ENCODE measurements at regions not wholly inside any gene's neighbourhood (a gene's known extent, or its start where the extent isn't known, plus 50 kb on each side); places are given as distances from the start of the nearest gene placed in this dataset.

DNA sequence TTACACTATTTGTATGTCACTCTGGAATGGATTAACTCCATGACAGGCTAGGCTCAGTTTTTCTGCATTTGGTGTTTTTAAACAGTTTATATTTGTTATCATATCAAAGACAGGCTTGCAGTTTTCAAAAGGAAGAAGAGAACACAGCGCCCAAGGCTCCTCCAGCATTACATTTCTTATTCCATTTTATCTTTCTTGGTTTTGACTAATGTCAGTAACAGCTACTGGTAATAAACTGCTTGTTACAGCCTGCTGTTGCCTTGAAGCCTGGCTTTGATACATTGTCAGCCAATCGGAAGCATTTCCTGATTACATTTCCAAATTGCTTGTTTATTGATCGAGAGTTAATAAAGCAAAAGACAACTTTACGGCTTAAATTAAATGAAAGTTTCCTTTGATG lies 166.0 kb upstream of the MDFIC start:
- no peak for DNase-seq (ENCODE audit: low read depth)

DNA sequence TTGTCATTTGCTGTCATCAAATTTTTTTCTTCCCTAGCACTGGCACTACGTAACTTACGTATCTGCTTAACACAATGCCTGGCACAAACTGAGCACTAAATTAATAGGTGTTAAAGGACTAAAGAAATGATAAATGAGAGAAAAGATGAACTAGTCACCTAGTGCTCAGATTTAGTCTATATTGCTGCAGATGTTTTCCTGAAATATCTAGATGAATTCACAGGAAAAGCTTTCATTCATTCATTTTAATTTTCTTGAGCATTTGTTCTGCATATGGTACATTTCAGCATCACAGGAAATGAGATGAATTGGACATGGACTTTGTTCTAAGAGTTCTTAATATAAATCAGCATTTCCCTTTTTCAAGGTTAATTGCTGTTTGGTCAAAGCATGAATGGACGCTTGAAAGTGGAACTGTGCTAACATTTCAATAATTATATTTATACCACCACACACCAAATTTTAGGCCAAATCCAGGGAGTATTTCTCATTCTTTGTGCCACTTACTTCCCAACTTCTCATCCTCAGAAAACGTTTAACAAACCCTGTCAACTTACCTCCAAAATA lies 163.2 kb upstream of the MDFIC start:
- no peak for DNase-seq (ENCODE audit: low read depth)

GRCh38 chr7:114759347-114760062 lies 162.4 kb upstream of the MDFIC start:
- DNase-seq (ENCODE audit: low read depth), result no peak

- DNase-seq (ENCODE audit: low read depth), result no peak
Measured at GRCh38 chr7:114760477-114760876, 161.4 kb upstream of the MDFIC start.

DNA sequence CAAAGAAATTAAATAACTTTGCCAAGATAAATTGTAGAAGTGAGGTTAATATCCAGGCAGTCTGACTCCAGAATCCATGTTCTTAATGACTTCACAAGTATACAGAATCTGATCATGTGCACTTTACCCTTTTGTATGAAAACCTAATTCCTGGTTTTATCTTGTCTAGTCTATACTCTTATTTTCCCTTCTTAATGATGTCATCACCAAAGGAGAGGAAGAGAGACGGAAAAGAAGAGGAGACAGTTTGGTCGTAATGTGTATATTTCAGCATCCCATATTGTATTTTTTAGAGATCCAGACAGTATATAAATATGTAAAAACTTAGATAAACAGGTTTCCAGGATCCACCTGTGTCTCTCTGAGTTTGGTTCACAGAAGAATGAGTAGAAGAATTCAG lies 159.9 kb upstream of the MDFIC start:
- no peak for DNase-seq (ENCODE audit: low read depth)

DNA sequence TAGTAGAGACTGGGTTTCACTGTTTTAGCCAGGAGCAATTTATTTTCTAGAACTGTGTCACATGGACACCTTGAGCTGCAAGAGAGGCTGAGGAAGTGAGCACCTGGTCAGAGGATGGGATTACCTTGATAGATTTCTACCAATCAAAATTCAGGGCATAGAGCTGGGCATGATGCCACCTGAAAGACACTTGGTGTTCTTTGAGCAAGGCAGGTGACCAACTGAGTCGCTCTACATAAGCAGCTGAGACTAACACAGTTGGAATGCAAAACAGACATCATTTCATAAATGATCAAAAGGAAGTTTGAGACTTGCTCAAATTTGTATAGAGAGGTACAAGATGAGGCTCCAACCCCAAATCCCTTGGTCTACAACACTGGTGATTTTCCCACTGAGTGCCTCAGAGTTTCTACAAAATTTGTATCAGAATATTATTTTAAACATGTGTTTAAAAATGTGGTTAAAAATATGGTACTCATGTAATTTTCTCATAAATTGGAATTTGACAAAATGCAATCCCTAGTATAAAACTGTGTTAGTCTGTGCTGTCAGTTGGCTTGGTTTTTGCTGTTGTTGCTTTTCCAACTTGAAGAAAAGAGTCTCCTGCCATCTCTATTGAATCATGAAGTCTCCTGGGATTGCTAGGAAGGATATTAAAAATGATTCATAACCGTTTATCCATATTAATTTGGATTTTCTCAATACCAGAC lies 156.4 kb upstream of the MDFIC start:
- no peak for DNase-seq (ENCODE audit: low read depth)

DNA sequence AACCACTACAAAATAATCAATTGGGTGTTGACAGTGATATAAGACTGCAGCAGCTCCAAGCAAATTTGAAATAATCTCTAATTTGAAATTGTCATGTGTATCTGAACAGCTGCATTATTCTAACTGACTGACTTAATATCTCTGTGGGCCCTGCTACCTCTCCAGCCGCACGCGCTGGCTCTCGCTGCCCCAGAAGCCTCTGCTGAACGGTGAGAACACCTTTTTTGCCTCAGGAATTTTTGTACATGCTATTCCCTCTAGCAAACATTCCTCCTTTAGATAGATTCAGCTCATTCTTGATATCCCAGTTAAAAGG lies 155.9 kb upstream of the MDFIC start:
- DNase-seq (ENCODE audit: low read depth), result no peak

DNA sequence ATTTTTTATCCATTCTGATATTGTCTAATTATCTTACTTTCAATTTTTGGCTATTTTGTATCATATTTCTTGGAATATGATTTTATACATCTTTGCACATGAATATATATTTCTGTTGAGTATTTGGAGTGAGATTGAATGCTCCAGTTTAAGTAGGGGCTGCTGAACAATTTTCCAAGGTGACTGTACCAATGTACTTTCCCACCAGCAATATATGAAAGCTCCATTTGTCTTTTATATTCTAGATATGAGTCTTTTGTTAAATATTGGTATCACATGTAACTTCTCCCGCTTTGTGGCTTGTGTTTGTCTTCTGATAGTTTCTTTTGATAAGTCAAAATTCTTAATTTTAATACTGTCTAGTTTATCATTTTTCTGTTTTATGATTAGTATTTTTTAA lies 144.6 kb upstream of the MDFIC start:
- no peak for DNase-seq (ENCODE audit: low read depth)

- no peak for DNase-seq (ENCODE audit: low read depth)
Measured at GRCh38 chr7:114783508-114783907, 138.4 kb upstream of the MDFIC start.

- DNase-seq (ENCODE audit: low read depth), result no peak
Measured at GRCh38 chr7:114784177-114784576, 137.7 kb upstream of the MDFIC start.

DNA sequence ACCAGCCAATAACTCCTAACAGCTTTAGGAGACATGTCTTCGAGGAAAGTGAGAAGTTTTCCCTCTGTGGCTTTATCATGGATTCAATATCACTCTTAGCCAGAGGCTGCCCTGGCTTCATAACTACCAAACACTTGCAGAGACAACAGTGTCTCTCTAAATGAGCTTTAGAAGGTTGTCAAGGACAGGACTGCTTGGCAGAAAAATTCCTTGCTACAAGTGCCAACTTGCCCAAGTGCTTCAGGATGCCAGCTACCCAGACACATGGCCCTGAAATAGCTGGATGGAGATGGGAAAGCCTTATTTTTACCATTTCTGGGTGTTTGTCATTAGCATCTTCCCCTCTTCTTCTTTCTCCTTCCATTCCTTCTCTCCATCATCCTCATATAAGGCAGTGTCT lies 137.1 kb upstream of the MDFIC start:
- no peak for DNase-seq (ENCODE audit: low read depth)

DNA sequence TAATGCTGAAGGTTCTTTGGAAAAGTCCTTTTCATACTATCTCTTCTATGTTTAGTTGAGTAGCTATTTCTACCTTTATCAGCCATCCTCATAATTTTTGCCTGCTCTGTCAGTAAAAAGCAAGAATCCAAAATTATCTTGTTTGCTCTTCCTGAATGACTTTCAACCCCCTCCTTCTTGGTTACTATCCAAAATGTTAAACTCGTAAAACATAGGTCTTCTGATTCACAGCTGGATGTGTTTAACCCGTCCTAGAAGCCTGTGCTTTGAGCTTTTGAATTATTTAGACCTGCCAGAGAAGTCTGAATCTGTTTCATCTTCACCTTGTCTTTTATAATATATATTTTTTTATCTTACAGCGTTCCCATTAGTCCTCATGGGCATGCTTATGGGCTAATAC lies 136.4 kb upstream of the MDFIC start:
- DNase-seq (ENCODE audit: low read depth), result no peak

DNA sequence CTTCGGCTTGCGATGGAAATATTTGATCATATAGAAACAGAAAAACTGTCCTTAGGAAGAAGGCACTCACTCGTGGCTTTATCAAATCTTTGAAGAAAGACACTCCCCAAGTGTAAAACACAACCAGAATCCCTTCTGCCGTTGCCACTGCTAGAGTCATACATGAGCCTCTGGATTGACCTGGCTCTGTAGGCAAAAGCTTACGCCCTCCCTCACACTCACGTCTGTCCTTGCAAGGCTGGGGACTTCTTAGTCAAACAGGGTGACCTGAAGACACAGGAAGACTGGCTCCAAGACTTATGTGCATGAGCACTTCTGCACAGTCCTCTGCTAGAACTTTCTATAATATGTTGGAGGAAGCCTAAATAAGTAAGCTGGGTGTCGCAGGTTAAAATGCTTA lies 135.4 kb upstream of the MDFIC start:
- DNase-seq (ENCODE audit: low read depth), result no peak

- DNase-seq (ENCODE audit: low read depth), result no peak
Measured at GRCh38 chr7:114787556-114787955, 134.3 kb upstream of the MDFIC start.

GRCh38 chr7:114788706-114789105 lies 133.2 kb upstream of the MDFIC start:
- DNase-seq (ENCODE audit: low read depth), result no peak

GRCh38 chr7:114789161-114789560 lies 132.7 kb upstream of the MDFIC start:
- no peak for DNase-seq (ENCODE audit: low read depth)

DNA sequence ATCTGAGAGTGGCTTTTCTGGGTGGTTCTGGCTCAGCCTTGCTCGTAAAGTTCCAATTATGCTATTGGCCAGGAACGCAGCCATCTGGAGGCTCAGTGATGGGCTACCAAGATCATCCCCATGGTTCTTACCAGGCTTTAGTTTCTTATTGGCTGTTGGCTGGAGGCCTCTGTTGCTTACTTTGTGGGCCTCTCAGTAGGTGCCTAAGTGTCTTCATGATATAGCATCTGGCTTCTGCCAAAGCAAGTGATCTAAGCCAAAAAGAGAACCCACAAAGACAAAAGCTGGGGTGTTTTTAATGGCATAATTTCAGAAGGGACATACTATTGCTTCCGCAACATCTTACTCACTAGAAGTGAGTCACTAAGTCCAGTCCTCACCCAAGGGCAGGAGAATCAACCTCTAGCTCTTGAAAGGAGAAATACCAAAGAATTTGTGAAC lies 132.0 kb upstream of the MDFIC start:
- DNase-seq (ENCODE audit: low read depth), result peak; percentile 59

DNA sequence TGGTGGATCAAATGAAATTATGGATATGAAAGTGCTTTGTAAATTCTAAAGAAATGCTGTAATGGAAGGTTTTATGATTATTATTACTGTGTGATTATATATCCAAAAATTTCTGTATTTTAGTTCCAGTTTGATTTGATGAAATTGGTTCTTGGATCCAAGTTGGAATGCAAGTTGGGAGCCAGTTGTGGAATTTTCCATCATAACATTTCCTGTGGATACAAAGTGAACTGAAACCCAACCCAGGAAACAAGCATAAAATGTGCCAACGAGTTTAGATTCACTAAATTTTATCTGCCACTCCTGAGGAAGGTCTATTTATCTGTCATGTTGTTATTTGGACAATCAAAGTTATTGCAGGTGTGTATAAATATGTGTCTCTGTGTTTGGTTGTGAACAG lies 131.4 kb upstream of the MDFIC start:
- no peak for DNase-seq (ENCODE audit: low read depth)

GRCh38 chr7:114791771-114792170 lies 130.1 kb upstream of the MDFIC start:
- DNase-seq (ENCODE audit: low read depth), result no peak

GRCh38 chr7:114793155-114793845 lies 128.6 kb upstream of the MDFIC start:
- no peak for DNase-seq (ENCODE audit: low read depth)

GRCh38 chr7:114795475-114795874 lies 126.4 kb upstream of the MDFIC start:
- DNase-seq (ENCODE audit: low read depth), result no peak

GRCh38 chr7:114799628-114800028 lies 122.3 kb upstream of the MDFIC start:
- no peak for DNase-seq (ENCODE audit: low read depth)

GRCh38 chr7:114802632-114803031 lies 119.3 kb upstream of the MDFIC start:
- no peak for DNase-seq (ENCODE audit: low read depth)

Measured in HS-27A (cell line).